Fibroblast of lung (primary cell): ENCODE measurements at regions not wholly inside any gene's neighbourhood (a gene's known extent, or its start where the extent isn't known, plus 50 kb on each side); places are given as distances from the start of the nearest gene placed in this dataset.

Source experiments
- DNase-seq, 2 donors: peaks; one replicate each; pipeline versions ENCODE4 v3.0.0 to v3.0.0-alpha.2; 2010; ENCODE audit warnings: low read depth in 2 of 2
- H2AFZ ChIP-seq: 2 replicates; pipeline ENCODE4 v1.5.1; 2012; ENCODE audit warnings: low read length, control low read depth, inconsistent platforms
- H3K27ac ChIP-seq: 2 replicates; pipeline ENCODE4 v1.5.1; 2011; ENCODE audit warnings: low read length, control low read depth; ENCODE audit not compliant: insufficient read depth
- H3K27me3 ChIP-seq: 2 replicates; pipeline ENCODE4 v1.5.1; 2011; ENCODE audit warnings: mild to moderate bottlenecking, low read length; ENCODE audit not compliant: control insufficient read depth, insufficient read depth
- H3K36me3 ChIP-seq: 2 replicates; pipeline ENCODE4 v1.5.1; 2011; ENCODE audit warnings: low read length; ENCODE audit not compliant: control insufficient read depth, insufficient read depth
- H3K4me1 ChIP-seq: 2 replicates; pipeline ENCODE4 v1.5.1; 2011; ENCODE audit warnings: low read length; ENCODE audit not compliant: control insufficient read depth, insufficient read depth; ENCODE audit errors: extremely low read depth
- H3K4me2 ChIP-seq: 2 replicates; pipeline ENCODE4 v1.5.1; 2011; ENCODE audit warnings: low read length, control low read depth; ENCODE audit not compliant: insufficient read depth; ENCODE audit errors: extremely low read depth
- H3K4me3 ChIP-seq, 4 experiments: fragments of 200-600 bp in 1 of 4; sonication (generic) in 1 of 4; replicated peaks in 1 of 4; 2 replicates each; pipeline ENCODE4 v1.5.1; 2011 to 2016; ENCODE audit warnings: low read length in 4 of 4, low read depth in 3 of 4, mild to moderate bottlenecking in 3 of 4, control low read depth in 2 of 4, inconsistent platforms in 1 of 4, mixed read lengths in 1 of 4; ENCODE audit not compliant: insufficient read depth in 1 of 4; ENCODE audit errors: control extremely low read depth in 1 of 4
- H3K79me2 ChIP-seq: 2 replicates; pipeline ENCODE4 v1.5.1; 2012; ENCODE audit warnings: mild to moderate bottlenecking, low read length, inconsistent platforms; ENCODE audit not compliant: control insufficient read depth, insufficient read depth
- H3K9ac ChIP-seq: 2 replicates; pipeline ENCODE4 v1.5.1; 2011; ENCODE audit warnings: mild to moderate bottlenecking, low read length, control low read depth; ENCODE audit not compliant: insufficient read depth
- H3K9me3 ChIP-seq: 2 replicates; pipeline ENCODE4 v1.5.1; 2012; ENCODE audit warnings: low read depth, low read length; ENCODE audit not compliant: control insufficient read depth, insufficient read depth
- H4K20me1 ChIP-seq: 2 replicates; pipeline ENCODE4 v1.5.1; 2011; ENCODE audit warnings: low read length; ENCODE audit not compliant: control insufficient read depth, insufficient read depth; ENCODE audit errors: extremely low read depth
- EZH2 ChIP-seq: IDR thresholded peaks from 2 replicates; pipeline ENCODE4 v1.5.1; 2012; ENCODE audit warnings: low read length, control low read depth, mild to moderate bottlenecking; ENCODE audit errors: missing control alignments
- TF ChIP-seq, protein P1 (sequence below), 2 donors: IDR thresholded peaks in 1 of 2; conservative IDR thresholded peaks in 1 of 2; 1 replicate in 1 of 2; 2 replicates in 1 of 2; pipeline ENCODE4 v1.5.1; 2011 to 2012; ENCODE audit warnings: low read length in 2 of 2, control low read depth in 1 of 2, inconsistent platforms in 1 of 2, low read depth in 1 of 2, mild to moderate bottlenecking in 1 of 2

DNA sequence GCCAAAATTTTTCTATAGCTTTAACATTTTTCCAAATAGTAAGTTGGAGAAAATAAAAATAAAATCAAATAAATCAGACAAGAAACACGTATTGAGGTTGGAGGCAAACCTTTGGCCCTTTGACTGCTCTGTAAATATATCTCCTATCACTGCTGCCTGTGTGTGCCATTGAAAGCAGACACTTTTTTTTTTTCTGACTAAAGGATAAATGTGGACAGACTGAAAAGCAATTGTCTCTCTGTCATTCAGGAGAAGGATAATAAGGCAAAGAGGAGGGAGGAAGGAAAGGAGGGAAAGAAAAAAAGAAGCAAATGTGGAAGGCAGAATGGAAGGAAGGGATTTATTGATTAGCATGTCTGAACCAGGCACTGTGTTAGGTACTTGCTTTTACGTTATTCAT, 85.2 kb upstream of the SULF2 start:
- Histone ChIP-seq H3K27ac (no peak overlapping the region), H3K4me3 (no peak overlapping the region), H3K9me3 (no peaks in the 10 kb centered on the region), H3K79me2 (no peaks in the 10 kb centered on the region), H3K4me1 (no peaks in the 10 kb centered on the region), H3K27me3 (no peaks in the 10 kb centered on the region), H2AFZ (no peak overlapping the region), H3K4me2 (no peak overlapping the region), H3K36me3 (no peaks in the 10 kb centered on the region), H4K20me1 (no peaks in the 10 kb centered on the region), H3K9ac (no peak overlapping the region)
- DNase-seq: no peak
- no peak for TF ChIP-seq EZH2
- TF ChIP-seq, protein P1, sequence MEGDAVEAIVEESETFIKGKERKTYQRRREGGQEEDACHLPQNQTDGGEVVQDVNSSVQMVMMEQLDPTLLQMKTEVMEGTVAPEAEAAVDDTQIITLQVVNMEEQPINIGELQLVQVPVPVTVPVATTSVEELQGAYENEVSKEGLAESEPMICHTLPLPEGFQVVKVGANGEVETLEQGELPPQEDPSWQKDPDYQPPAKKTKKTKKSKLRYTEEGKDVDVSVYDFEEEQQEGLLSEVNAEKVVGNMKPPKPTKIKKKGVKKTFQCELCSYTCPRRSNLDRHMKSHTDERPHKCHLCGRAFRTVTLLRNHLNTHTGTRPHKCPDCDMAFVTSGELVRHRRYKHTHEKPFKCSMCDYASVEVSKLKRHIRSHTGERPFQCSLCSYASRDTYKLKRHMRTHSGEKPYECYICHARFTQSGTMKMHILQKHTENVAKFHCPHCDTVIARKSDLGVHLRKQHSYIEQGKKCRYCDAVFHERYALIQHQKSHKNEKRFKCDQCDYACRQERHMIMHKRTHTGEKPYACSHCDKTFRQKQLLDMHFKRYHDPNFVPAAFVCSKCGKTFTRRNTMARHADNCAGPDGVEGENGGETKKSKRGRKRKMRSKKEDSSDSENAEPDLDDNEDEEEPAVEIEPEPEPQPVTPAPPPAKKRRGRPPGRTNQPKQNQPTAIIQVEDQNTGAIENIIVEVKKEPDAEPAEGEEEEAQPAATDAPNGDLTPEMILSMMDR (conservative IDR thresholded peaks at IDR 0.05 in 1 of 2, IDR thresholded peaks at IDR 0.05 in 1 of 2; ENCODE audit: low read depth in 1 of 2, low read length in 2 of 2): no peak

DNA sequence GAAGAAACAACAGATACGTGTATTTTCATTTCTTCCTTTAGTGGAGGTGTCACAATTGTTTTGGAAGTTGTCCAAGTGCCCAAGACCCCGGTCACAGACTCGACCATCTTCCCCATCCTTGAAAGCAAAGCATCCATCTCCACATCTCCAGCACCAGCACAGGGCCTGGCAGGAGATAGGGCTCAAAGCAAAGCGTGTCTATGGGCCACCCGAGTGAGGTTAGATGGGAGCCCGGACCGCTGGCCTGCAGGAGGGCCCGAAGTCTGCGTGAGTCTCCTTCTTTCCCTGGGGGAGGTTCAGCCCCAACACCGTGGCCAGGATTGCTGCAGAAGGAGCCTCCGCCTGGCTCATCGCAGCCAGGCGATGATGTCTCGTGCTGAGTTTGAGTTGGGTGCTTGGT, 83.5 kb upstream of the SULF2 start:
- no peaks in the 10 kb centered on the region for H3K36me3 ChIP-seq
- no peak overlapping the region for H3K27ac ChIP-seq
- no peaks in the 10 kb centered on the region for H3K4me1 ChIP-seq
- H3K9ac ChIP-seq: no peak overlapping the region
- H4K20me1 ChIP-seq: no peaks in the 10 kb centered on the region
- no peaks in the 10 kb centered on the region for H3K27me3 ChIP-seq
- H3K4me2 ChIP-seq: no peak overlapping the region
- H3K4me3 ChIP-seq: no peak overlapping the region
- no peak overlapping the region for H2AFZ ChIP-seq
- no peak for DNase-seq
- no peaks in the 10 kb centered on the region for H3K79me2 ChIP-seq
- no peak for TF ChIP-seq EZH2
- TF ChIP-seq, protein P1 (conservative IDR thresholded peaks at IDR 0.05 in 1 of 2, IDR thresholded peaks at IDR 0.05 in 1 of 2; ENCODE audit: low read depth in 1 of 2, low read length in 2 of 2): no peak
- H3K9me3 ChIP-seq: no peaks in the 10 kb centered on the region

GRCh38 chr20:47868236-47868635, 83.0 kb upstream of the SULF2 start:
- Histone ChIP-seq H3K9me3 (no peaks in the 10 kb centered on the region), H2AFZ (no peak overlapping the region), H3K4me1 (no peaks in the 10 kb centered on the region), H3K79me2 (no peaks in the 10 kb centered on the region), H3K9ac (no peak overlapping the region), H3K27ac (no peak overlapping the region), H4K20me1 (no peaks in the 10 kb centered on the region), H3K36me3 (no peaks in the 10 kb centered on the region), H3K4me3 (no peak overlapping the region), H3K27me3 (no peaks in the 10 kb centered on the region), H3K4me2 (no peak overlapping the region)
- TF ChIP-seq, protein P1 (conservative IDR thresholded peaks at IDR 0.05 in 1 of 2, IDR thresholded peaks at IDR 0.05 in 1 of 2; ENCODE audit: low read depth in 1 of 2, low read length in 2 of 2): no peak
- no peak for DNase-seq
